Renal cortex interstitium (tissue), 11 donors: ENCODE measurements at regions not wholly inside any gene's neighbourhood (a gene's known extent, or its start where the extent isn't known, plus 50 kb on each side); places are given as distances from the start of the nearest gene placed in this dataset.

Experiments used
- DNase-seq, 11 donors: peaks; one replicate each; pipeline ENCODE4 v3.0.0-alpha.2; 2013; ENCODE audit warnings: low read depth in 9 of 11, low spot score in 4 of 11; ENCODE audit errors: extremely low read depth in 1 of 11

GRCh38 chr10:126781450-126782216 lies 111.1 kb upstream of the C10orf90 start:
- no peak for DNase-seq

- DNase-seq, result no peak
These were observed 113.5 kb upstream of the C10orf90 start for GRCh38 chr10:126783806-126784557.

- no peak for DNase-seq
These were observed 116.7 kb upstream of the C10orf90 start for GRCh38 chr10:126787201-126787600.

GRCh38 chr10:126795318-126795717 lies 109.9 kb upstream of the DOCK1 start:
- DNase-seq, result no peak

GRCh38 chr10:126798649-126799048 lies 106.6 kb upstream of the DOCK1 start:
- DNase-seq, result peak in 1 of 11 donors; percentile 2

- DNase-seq, result no peak
These were observed 101.8 kb upstream of the DOCK1 start for GRCh38 chr10:126803394-126803793.

GRCh38 chr10:126804396-126804795 lies 100.8 kb upstream of the DOCK1 start:
- no peak for DNase-seq

GRCh38 chr10:126806498-126806897 lies 98.7 kb upstream of the DOCK1 start:
- no peak for DNase-seq

- DNase-seq, result no peak
These were observed 98.1 kb upstream of the DOCK1 start for GRCh38 chr10:126806991-126807702.

GRCh38 chr10:126808103-126808502 lies 97.1 kb upstream of the DOCK1 start:
- no peak for DNase-seq

- no peak for DNase-seq
These were observed 91.8 kb upstream of the DOCK1 start for GRCh38 chr10:126813432-126813831.

- no peak for DNase-seq
These were observed 71.7 kb upstream of the DOCK1 start for GRCh38 chr10:126833542-126833941.

- no peak for DNase-seq
These were observed 69.2 kb upstream of the DOCK1 start for GRCh38 chr10:126836009-126836408.

- DNase-seq, result peak in 2 of 11 donors; percentile 20 to 24
These were observed 66.9 kb upstream of the DOCK1 start for GRCh38 chr10:126838316-126838715.

GRCh38 chr10:126839094-126839761 lies 66.0 kb upstream of the DOCK1 start:
- peak in 8 of 11 donors; percentile 25 to 80 (median 50) for DNase-seq

GRCh38 chr10:126840576-126841135 lies 64.6 kb upstream of the DOCK1 start:
- DNase-seq, result no peak

- no peak for DNase-seq
These were observed 63.8 kb upstream of the DOCK1 start for GRCh38 chr10:126841341-126841895.

GRCh38 chr10:126842356-126842755 lies 62.9 kb upstream of the DOCK1 start:
- no peak for DNase-seq

- DNase-seq, result no peak
These were observed 62.4 kb upstream of the DOCK1 start for GRCh38 chr10:126842836-126843235.
